Liver (tissue), 7 donors: ENCODE measurements at regions not wholly inside any gene's neighbourhood (a gene's known extent, or its start where the extent isn't known, plus 50 kb on each side); places are given as distances from the start of the nearest gene placed in this dataset.

Source experiments
- DNase-seq: peaks from one replicate; pipeline ENCODE4 v3.0.0-alpha.2; 2017; ENCODE audit warnings: low spot score
- H3K27ac ChIP-seq, 2 donors: one replicate each; pipeline ENCODE4 v1.7.0; 2013; ENCODE audit warnings: inconsistent platforms in 2 of 2, low read length in 2 of 2, control low read depth in 1 of 2, low read depth in 1 of 2, mild to moderate bottlenecking in 1 of 2
- H3K27me3 ChIP-seq, 4 donors: one replicate each; pipeline versions ENCODE4 v1.6.1 to v1.7.0; 2013; ENCODE audit warnings: low read length in 3 of 4, inconsistent platforms in 1 of 4, mild to moderate bottlenecking in 1 of 4, moderate library complexity in 1 of 4; ENCODE audit not compliant: control insufficient read depth in 4 of 4, insufficient read depth in 4 of 4
- H3K36me3 ChIP-seq, 4 donors: one replicate each; pipeline versions ENCODE4 v1.6.1 to v1.7.0; 2013; ENCODE audit warnings: low read length in 3 of 4, mild to moderate bottlenecking in 3 of 4, low read depth in 1 of 4, moderate library complexity in 1 of 4; ENCODE audit not compliant: control insufficient read depth in 4 of 4, insufficient read depth in 3 of 4
- H3K4me1 ChIP-seq, 4 donors: one replicate each; pipeline versions ENCODE4 v1.6.1 to v1.7.0; 2013; ENCODE audit warnings: low read length in 3 of 4, mild to moderate bottlenecking in 3 of 4, moderate library complexity in 1 of 4; ENCODE audit not compliant: control insufficient read depth in 4 of 4, insufficient read depth in 4 of 4
- H3K4me3 ChIP-seq, 3 donors: one replicate each; pipeline versions ENCODE4 v1.6.1 to v1.7.0; 2013; ENCODE audit warnings: low read length in 3 of 3, control low read depth in 1 of 3, low read depth in 1 of 3, mild to moderate bottlenecking in 1 of 3
- H3K9ac ChIP-seq, 2 donors: one replicate each; pipeline ENCODE4 v1.7.0; 2013; ENCODE audit warnings: low read length in 2 of 2, mild to moderate bottlenecking in 2 of 2, moderate library complexity in 2 of 2, control low read depth in 1 of 2, low read depth in 1 of 2
- H3K9me3 ChIP-seq, 4 donors: one replicate each; pipeline versions ENCODE4 v1.6.1 to v1.7.0; 2013; ENCODE audit warnings: low read length in 3 of 4; ENCODE audit not compliant: control insufficient read depth in 4 of 4
- EGR1 ChIP-seq, 2 donors: IDR thresholded peaks; 2 replicates each; pipeline ENCODE4 v1.6.1; 2016 to 2018; ENCODE audit warnings: antibody characterized with exemption in 2 of 2, low read depth in 2 of 2
- FOXA1 ChIP-seq: IDR thresholded peaks from 2 replicates; pipeline ENCODE4 v1.6.1; 2016; ENCODE audit warnings: antibody characterized with exemption
- FOXA2 ChIP-seq: IDR thresholded peaks from 2 replicates; pipeline ENCODE4 v1.6.1; 2016; ENCODE audit warnings: antibody characterized with exemption
- HNF4A ChIP-seq, 2 donors: conservative IDR thresholded peaks; 2 replicates each; pipeline ENCODE4 v1.6.1; 2016; ENCODE audit warnings: antibody characterized with exemption in 2 of 2, mild to moderate bottlenecking in 2 of 2
- HNF4G ChIP-seq: IDR thresholded peaks from 2 replicates; pipeline ENCODE4 v1.6.1; 2016; ENCODE audit warnings: antibody characterized with exemption
- NR2F2 ChIP-seq: IDR thresholded peaks from 2 replicates; pipeline ENCODE4 v1.6.1; 2016; ENCODE audit warnings: antibody characterized with exemption
- RAD21 ChIP-seq, 2 donors: IDR thresholded peaks; 2 replicates each; pipeline ENCODE4 v1.6.1; 2016; ENCODE audit warnings: antibody characterized with exemption in 2 of 2, mild to moderate bottlenecking in 2 of 2
- RXRA ChIP-seq, 2 donors: IDR thresholded peaks; 2 replicates each; pipeline ENCODE4 v1.6.1; 2017 to 2018; ENCODE audit warnings: antibody characterized with exemption in 2 of 2, mild to moderate bottlenecking in 1 of 2
- TAF1 ChIP-seq: conservative IDR thresholded peaks from 2 replicates; pipeline ENCODE4 v1.6.1; 2016; ENCODE audit warnings: antibody characterized with exemption, mild to moderate bottlenecking
- YY1 ChIP-seq: IDR thresholded peaks from 2 replicates; pipeline ENCODE4 v1.6.1; 2016; ENCODE audit warnings: antibody characterized with exemption, mild to moderate bottlenecking
- WGBS: extraction: QIAGEN DNeasy Blood & Tissue Kit; methylation state at CpG from one replicate; pipeline ENCODE4 v1.1.7; 2013; 5-methylcytosine and 5-hydroxymethylcytosine counted together
- TF ChIP-seq, protein P1 (sequence below): IDR thresholded peaks from 2 replicates; pipeline ENCODE4 v1.6.1; 2016; ENCODE audit warnings: antibody characterized with exemption
- TF ChIP-seq, protein P2 (sequence below): IDR thresholded peaks from 2 replicates; pipeline ENCODE4 v1.6.1; 2016; ENCODE audit warnings: antibody characterized with exemption, mild to moderate bottlenecking
- TF ChIP-seq, protein P3 (sequence below): IDR thresholded peaks from 2 replicates; pipeline ENCODE4 v1.6.1; 2016; ENCODE audit warnings: antibody characterized with exemption
- TF ChIP-seq, protein P4 (sequence below): IDR thresholded peaks from 2 replicates; pipeline ENCODE4 v1.6.1; 2016; ENCODE audit warnings: antibody characterized with exemption
- donor health status: healthy.
- donor health status: healthy.
- donor health status: healthy.
- donor health status: healthy.

DNA sequence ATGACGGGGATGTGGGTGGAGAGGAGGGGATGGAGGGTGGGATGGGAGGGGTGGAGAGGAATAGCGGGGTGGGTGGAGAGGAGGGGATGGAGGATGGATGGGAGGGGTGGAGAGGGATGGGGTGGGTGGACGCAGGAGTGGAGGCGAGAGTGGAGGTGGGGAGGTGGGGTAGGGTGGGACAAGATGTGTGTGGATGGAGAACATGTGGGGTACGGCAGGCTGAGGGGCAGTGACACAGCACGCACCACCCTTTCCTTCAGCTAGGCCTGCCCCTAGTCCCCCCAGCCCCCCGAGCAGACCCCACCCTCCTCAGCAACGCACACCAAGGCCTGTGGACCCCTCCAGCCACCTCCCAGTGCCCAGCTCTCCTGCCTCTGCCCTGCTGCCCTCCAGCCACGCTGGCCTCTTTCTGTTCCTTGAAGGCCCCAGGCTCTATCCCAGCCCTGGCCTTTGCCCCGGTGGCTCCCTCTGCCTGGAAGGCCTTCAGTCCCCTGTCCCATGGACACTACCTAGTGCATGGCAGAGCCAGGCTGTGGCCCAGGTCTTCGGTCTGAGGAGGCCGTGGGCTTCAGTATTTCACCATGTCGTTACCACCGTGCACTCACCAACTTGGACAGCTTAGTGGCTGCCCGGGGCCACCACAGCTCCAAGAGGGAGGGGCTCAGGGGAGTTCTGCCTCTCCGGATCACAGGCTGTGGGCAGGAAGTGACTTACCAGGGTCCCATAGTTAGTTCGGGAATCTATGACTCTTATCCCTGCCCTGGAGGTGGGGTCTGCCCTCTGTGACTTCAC, 78.4 kb upstream of the PMEPA1 start:
- no peaks in the 10 kb centered on the region for H3K36me3 ChIP-seq
- TF ChIP-seq HNF4G (no peak), HNF4A (conservative IDR thresholded peaks at IDR 0.05) (no peak), FOXA2 (no peak), RAD21 (IDR thresholded peaks at IDR 0.05) (no peak), YY1 (no peak), TAF1 (no peak), NR2F2 (no peak), EGR1 (IDR thresholded peaks at IDR 0.05; ENCODE audit: low read depth in 2 of 2) (no peak), FOXA1 (no peak)
- TF ChIP-seq, protein P1, sequence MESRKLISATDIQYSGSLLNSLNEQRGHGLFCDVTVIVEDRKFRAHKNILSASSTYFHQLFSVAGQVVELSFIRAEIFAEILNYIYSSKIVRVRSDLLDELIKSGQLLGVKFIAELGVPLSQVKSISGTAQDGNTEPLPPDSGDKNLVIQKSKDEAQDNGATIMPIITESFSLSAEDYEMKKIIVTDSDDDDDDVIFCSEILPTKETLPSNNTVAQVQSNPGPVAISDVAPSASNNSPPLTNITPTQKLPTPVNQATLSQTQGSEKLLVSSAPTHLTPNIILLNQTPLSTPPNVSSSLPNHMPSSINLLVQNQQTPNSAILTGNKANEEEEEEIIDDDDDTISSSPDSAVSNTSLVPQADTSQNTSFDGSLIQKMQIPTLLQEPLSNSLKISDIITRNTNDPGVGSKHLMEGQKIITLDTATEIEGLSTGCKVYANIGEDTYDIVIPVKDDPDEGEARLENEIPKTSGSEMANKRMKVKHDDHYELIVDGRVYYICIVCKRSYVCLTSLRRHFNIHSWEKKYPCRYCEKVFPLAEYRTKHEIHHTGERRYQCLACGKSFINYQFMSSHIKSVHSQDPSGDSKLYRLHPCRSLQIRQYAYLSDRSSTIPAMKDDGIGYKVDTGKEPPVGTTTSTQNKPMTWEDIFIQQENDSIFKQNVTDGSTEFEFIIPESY, result no peak
- TF ChIP-seq, protein P2, sequence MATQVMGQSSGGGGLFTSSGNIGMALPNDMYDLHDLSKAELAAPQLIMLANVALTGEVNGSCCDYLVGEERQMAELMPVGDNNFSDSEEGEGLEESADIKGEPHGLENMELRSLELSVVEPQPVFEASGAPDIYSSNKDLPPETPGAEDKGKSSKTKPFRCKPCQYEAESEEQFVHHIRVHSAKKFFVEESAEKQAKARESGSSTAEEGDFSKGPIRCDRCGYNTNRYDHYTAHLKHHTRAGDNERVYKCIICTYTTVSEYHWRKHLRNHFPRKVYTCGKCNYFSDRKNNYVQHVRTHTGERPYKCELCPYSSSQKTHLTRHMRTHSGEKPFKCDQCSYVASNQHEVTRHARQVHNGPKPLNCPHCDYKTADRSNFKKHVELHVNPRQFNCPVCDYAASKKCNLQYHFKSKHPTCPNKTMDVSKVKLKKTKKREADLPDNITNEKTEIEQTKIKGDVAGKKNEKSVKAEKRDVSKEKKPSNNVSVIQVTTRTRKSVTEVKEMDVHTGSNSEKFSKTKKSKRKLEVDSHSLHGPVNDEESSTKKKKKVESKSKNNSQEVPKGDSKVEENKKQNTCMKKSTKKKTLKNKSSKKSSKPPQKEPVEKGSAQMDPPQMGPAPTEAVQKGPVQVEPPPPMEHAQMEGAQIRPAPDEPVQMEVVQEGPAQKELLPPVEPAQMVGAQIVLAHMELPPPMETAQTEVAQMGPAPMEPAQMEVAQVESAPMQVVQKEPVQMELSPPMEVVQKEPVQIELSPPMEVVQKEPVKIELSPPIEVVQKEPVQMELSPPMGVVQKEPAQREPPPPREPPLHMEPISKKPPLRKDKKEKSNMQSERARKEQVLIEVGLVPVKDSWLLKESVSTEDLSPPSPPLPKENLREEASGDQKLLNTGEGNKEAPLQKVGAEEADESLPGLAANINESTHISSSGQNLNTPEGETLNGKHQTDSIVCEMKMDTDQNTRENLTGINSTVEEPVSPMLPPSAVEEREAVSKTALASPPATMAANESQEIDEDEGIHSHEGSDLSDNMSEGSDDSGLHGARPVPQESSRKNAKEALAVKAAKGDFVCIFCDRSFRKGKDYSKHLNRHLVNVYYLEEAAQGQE, result no peak
- TF ChIP-seq, protein P3, sequence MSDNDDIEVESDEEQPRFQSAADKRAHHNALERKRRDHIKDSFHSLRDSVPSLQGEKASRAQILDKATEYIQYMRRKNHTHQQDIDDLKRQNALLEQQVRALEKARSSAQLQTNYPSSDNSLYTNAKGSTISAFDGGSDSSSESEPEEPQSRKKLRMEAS, result no peak
- no peak overlapping the region for H3K4me3 ChIP-seq
- no peaks in the 10 kb centered on the region for H3K4me1 ChIP-seq
- DNase-seq, result no peak
- no peak overlapping the region for H3K9ac ChIP-seq
- H3K9me3 ChIP-seq, result no peaks in the 10 kb centered on the region
- no peak overlapping the region for H3K27ac ChIP-seq
- WGBS, result 76% methylated on average over 17 of the region's 17 CpGs
- H3K27me3 ChIP-seq, result peaks cover 0 to 6% (median 0%) of the 10 kb centered on the region in 4 donors

DNA sequence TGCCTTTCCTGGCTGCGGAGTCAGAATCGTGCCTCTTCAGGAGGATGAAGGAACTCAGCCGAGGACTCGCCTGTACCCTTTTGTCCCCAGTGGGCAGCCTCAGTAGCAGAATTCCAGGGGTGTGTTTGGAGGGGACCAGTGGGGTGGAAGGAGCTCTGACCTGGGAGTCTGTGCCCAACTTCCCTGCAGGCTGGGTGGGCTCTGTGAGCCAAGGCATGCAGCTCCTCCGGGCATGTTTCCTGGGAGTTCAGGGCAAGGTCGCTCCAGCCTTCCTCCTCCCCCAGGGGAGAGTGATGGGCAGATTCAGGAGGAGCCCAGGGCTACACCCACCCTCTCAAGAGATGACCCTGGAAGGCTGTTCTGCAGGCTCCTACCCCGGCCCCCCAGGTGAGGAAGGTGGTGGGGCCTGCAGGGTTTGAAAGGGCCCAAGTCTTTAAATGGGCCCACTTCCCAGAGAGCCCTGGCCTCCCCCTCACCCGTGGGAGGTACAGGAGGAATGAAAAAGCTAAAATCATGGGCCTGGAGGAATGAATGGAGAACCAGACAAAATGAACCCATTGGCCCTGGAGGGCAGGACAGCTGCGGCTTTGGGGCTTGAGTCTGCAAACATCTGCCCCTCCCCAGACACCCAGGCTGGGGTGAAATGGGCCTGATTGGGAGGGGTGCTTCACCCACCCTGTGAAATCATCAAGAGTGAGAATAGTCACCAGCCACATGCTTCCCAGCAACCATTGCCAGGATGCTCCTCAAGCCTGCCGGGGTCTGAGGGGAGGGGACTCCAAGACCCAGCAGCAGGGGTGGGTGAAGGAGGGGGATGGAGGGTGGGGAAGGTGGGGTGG, 77.6 kb upstream of the PMEPA1 start:
- DNase-seq, result no peak
- TF ChIP-seq FOXA2 (no peak), TAF1 (no peak), RXRA (IDR thresholded peaks at IDR 0.05) (no peak), EGR1 (IDR thresholded peaks at IDR 0.05; ENCODE audit: low read depth in 2 of 2) (no peak), HNF4A (conservative IDR thresholded peaks at IDR 0.05) (no peak), FOXA1 (no peak)
- TF ChIP-seq, protein P2, result no peak
- TF ChIP-seq, protein P1, result no peak
- TF ChIP-seq, protein P4, sequence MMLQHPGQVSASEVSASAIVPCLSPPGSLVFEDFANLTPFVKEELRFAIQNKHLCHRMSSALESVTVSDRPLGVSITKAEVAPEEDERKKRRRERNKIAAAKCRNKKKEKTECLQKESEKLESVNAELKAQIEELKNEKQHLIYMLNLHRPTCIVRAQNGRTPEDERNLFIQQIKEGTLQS, result no peak
- TF ChIP-seq, protein P3, result no peak
- H3K9me3 ChIP-seq, result no peaks in the 10 kb centered on the region
- no peak overlapping the region for H3K9ac ChIP-seq
- no peaks in the 10 kb centered on the region for H3K36me3 ChIP-seq
- H3K4me1 ChIP-seq, result no peaks in the 10 kb centered on the region
- 73% methylated on average over 10 of the region's 10 CpGs for WGBS
- no peak overlapping the region for H3K4me3 ChIP-seq
- H3K27ac ChIP-seq, result no peak overlapping the region
- peaks cover 0 to 8% (median 0%) of the 10 kb centered on the region in 4 donors for H3K27me3 ChIP-seq
